ENCODE measurements at regions not wholly inside any gene's neighbourhood (a gene's known extent, or its start where the extent isn't known, plus 50 kb on each side); places are given as distances from the start of the nearest gene placed in this dataset.
"Not testable (repeated sequence)": the region's sequence is repeated elsewhere in the genome, so short reads cannot be mapped to it uniquely, and the experiment has no call there.

GRCh38 chr5:100641833-100642232 lies 106.7 kb downstream of the FAM174A start:
- DNase-seq = no peak

GRCh38 chr5:100643473-100643872 lies 108.3 kb downstream of the FAM174A start:
- DNase-seq = peak; percentile 47

GRCh38 chr5:100644185-100644584 lies 109.0 kb downstream of the FAM174A start:
- no peak for DNase-seq

GRCh38 chr5:100644776-100645175 lies 109.6 kb downstream of the FAM174A start:
- no peak for DNase-seq

- DNase-seq = no peak
These were observed 110.8 kb downstream of the FAM174A start for GRCh38 chr5:100646011-100646410.

GRCh38 chr5:100646691-100647090 lies 111.5 kb downstream of the FAM174A start:
- DNase-seq = no peak

- no peak for DNase-seq
These were observed 112.5 kb downstream of the FAM174A start for GRCh38 chr5:100647461-100648230.

- no peak for DNase-seq
These were observed 119.7 kb downstream of the FAM174A start for GRCh38 chr5:100654895-100655294.

GRCh38 chr5:100656771-100657170 lies 121.6 kb downstream of the FAM174A start:
- DNase-seq = not testable (repeated sequence)

- DNase-seq = no peak
These were observed 124.1 kb downstream of the FAM174A start for GRCh38 chr5:100659080-100659795.

- no peak for DNase-seq
These were observed 129.0 kb downstream of the FAM174A start for GRCh38 chr5:100664140-100664539.

GRCh38 chr5:100667161-100667630 lies 132.0 kb downstream of the FAM174A start:
- peak; percentile 84 for DNase-seq

- peak; percentile 56 for DNase-seq
These were observed 133.3 kb downstream of the FAM174A start for GRCh38 chr5:100668511-100668910.

GRCh38 chr5:100676817-100677631 lies 141.8 kb downstream of the FAM174A start:
- DNase-seq = peak; percentile 59

GRCh38 chr5:100682625-100683024 lies 147.5 kb downstream of the FAM174A start:
- DNase-seq = no peak

GRCh38 chr5:100683881-100684280 lies 148.7 kb downstream of the FAM174A start:
- DNase-seq = no peak

- not testable (repeated sequence) for DNase-seq
These were observed 149.9 kb downstream of the FAM174A start for GRCh38 chr5:100685122-100685521.

- DNase-seq = not testable (repeated sequence)
These were observed 153.7 kb downstream of the FAM174A start for GRCh38 chr5:100688834-100689233.

- DNase-seq = no peak
These were observed 154.9 kb downstream of the FAM174A start for GRCh38 chr5:100690036-100690560.

- no peak for DNase-seq
These were observed 155.9 kb downstream of the FAM174A start for GRCh38 chr5:100691085-100691484.

- peak; percentile 56 for DNase-seq
These were observed 156.4 kb downstream of the FAM174A start for GRCh38 chr5:100691548-100691947.

GRCh38 chr5:100693481-100693880 lies 158.3 kb downstream of the FAM174A start:
- no peak for DNase-seq

GRCh38 chr5:100694100-100694499 lies 158.9 kb downstream of the FAM174A start:
- no peak for DNase-seq
